Esophagus muscularis mucosa (tissue), 4 donors: ENCODE measurements at regions not wholly inside any gene's neighbourhood (a gene's known extent, or its start where the extent isn't known, plus 50 kb on each side); places are given as distances from the start of the nearest gene placed in this dataset.

Experiments used
- DNase-seq: peaks from one replicate; pipeline ENCODE4 v3.0.0-alpha.2; 2017; ENCODE audit errors: extremely low spot score
- H3K27ac ChIP-seq, 4 donors: fragments of 200-600 bp; sonication (generic); replicated peaks in 1 of 4; 1 replicate in 3 of 4; 2 replicates in 1 of 4; pipeline ENCODE4 v1.5.1; 2016 to 2019; ENCODE audit warnings: mild to moderate bottlenecking in 1 of 4
- H3K27me3 ChIP-seq, 4 donors: fragments of 200-600 bp; sonication (generic); one replicate each; pipeline versions ENCODE4 v1.5.1 to v1.6.0; 2016 to 2019
- H3K36me3 ChIP-seq, 4 donors: fragments of 200-600 bp; sonication (generic); one replicate each; pipeline ENCODE4 v1.5.1; 2016 to 2019
- H3K4me1 ChIP-seq, 4 donors: fragments of 200-600 bp; sonication (generic); one replicate each; pipeline ENCODE4 v1.5.1; 2016 to 2019
- H3K4me3 ChIP-seq, 4 donors: fragments of 200-600 bp; sonication (generic); 1 replicate in 2 of 4; 2 replicates in 2 of 4; pipeline ENCODE4 v1.5.1; 2016 to 2019; ENCODE audit warnings: mild to moderate bottlenecking in 4 of 4, moderate library complexity in 1 of 4
- H3K9me3 ChIP-seq, 4 donors: fragments of 200-600 bp; sonication (generic); 1 replicate in 3 of 4; 2 replicates in 1 of 4; pipeline ENCODE4 v1.5.1; 2016 to 2019
- CTCF ChIP-seq, 3 experiments: fragments of 200-600 bp in 2 of 3; fragments of 450-650 bp in 1 of 3; sonication (generic) in 2 of 3; IDR thresholded peaks; one replicate each; pipeline ENCODE4 v1.5.1; 2017 to 2019; ENCODE audit warnings: antibody characterized with exemption in 3 of 3, mild to moderate bottlenecking in 2 of 3, moderate library complexity in 1 of 3
- EP300 ChIP-seq: sonication (generic); formaldehyde crosslinking; IDR thresholded peaks from one replicate; pipeline ENCODE4 v1.6.1; 2017; ENCODE audit warnings: antibody characterized with exemption
- POLR2A ChIP-seq: fragments of 450-650 bp; IDR thresholded peaks from one replicate; pipeline ENCODE4 v1.6.1; 2017; ENCODE audit warnings: antibody characterized with exemption, moderate library complexity, mild to moderate bottlenecking, low read depth
- POLR2AphosphoS5 ChIP-seq, 2 donors: sonication (generic); formaldehyde crosslinking; IDR thresholded peaks; one replicate each; pipeline ENCODE4 v1.6.1; 2017; ENCODE audit warnings: antibody characterized with exemption in 2 of 2
- WGBS: methylation state at CpG from one replicate; pipeline ENCODE4 v1.1.5; 2018; 5-methylcytosine and 5-hydroxymethylcytosine counted together
- intact Hi-C: fragments of 100-400 bp; cut with DNase I; formaldehyde crosslinking; loops from one replicate; pipeline ENCODE4 v1.15.1; 2023

DNA sequence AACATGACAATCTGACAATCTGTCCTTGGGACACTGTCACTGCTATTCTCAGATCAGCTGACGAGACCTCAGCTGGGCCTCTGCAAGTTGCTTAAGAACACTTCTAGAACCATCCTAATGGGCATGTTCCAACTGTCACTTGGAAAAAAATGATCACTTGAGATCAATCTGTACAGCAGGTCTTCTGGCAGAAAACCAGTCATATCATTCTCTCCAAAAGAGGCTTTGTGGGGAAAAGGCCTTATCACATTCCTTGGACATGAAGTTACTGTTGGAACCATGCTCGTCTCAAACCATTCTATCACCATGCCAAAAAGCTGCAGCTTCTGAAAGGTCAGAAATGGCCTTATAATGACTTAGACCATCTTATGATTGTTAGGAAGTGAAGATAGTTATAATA lies 744.2 kb downstream of the USP25 start:
- H3K4me1 ChIP-seq: peaks cover 0 to 15% (median 6%) of the 10 kb centered on the region in 4 donors
- no peaks in the 10 kb centered on the region for H3K36me3 ChIP-seq
- TF ChIP-seq POLR2AphosphoS5 (IDR thresholded peaks at IDR 0.05): no peak
- no peak for TF ChIP-seq EP300
- TF ChIP-seq CTCF (IDR thresholded peaks at IDR 0.05): no peak
- no peak for TF ChIP-seq POLR2A
- intact Hi-C loops: no loop called here
- DNase-seq: no peak
- WGBS: 46% methylated on average over 2 of the region's 2 CpGs
- no peaks in the 10 kb centered on the region for H3K9me3 ChIP-seq
- H3K27me3 ChIP-seq: no peaks in the 10 kb centered on the region
- peak overlapping the region in 1 of 4 donors; percentile 15 for H3K27ac ChIP-seq
- no peak overlapping the region for H3K4me3 ChIP-seq

GRCh38 chr21:16476056-16476825 lies 746.5 kb downstream of the USP25 start:
- Histone ChIP-seq H3K9me3 (peaks cover 0 to 9% (median 1%) of the 10 kb centered on the region in 4 donors), H3K36me3 (no peaks in the 10 kb centered on the region), H3K27me3 (no peaks in the 10 kb centered on the region), H3K4me3 (no peak overlapping the region), H3K4me1 (peaks cover 0 to 15% (median 6%) of the 10 kb centered on the region in 4 donors), H3K27ac (no peak overlapping the region)
- WGBS: 55% methylated on average over 2 of the region's 2 CpGs
- no peak for DNase-seq
- no peak for TF ChIP-seq POLR2AphosphoS5 (IDR thresholded peaks at IDR 0.05)
- TF ChIP-seq POLR2A: no peak
- TF ChIP-seq EP300: no peak
- no peak for TF ChIP-seq CTCF (IDR thresholded peaks at IDR 0.05)
- intact Hi-C loops: no loop called here

- Histone ChIP-seq H3K36me3 (no peaks in the 10 kb centered on the region), H3K27me3 (no peaks in the 10 kb centered on the region), H3K4me1 (peaks cover 0 to 11% (median 0%) of the 10 kb centered on the region in 4 donors), H3K9me3 (no peaks in the 10 kb centered on the region), H3K4me3 (no peak overlapping the region), H3K27ac (no peak overlapping the region)
- no peak for TF ChIP-seq POLR2A
- TF ChIP-seq POLR2AphosphoS5 (IDR thresholded peaks at IDR 0.05): no peak
- no peak for TF ChIP-seq EP300
- no peak for TF ChIP-seq CTCF (IDR thresholded peaks at IDR 0.05)
- no peak for DNase-seq
- intact Hi-C loops: no loop called here
- 64% methylated on average over 2 of the region's 2 CpGs for WGBS
Observed at GRCh38 chr21:16488042-16488441, 758.3 kb downstream of the USP25 start.

DNA sequence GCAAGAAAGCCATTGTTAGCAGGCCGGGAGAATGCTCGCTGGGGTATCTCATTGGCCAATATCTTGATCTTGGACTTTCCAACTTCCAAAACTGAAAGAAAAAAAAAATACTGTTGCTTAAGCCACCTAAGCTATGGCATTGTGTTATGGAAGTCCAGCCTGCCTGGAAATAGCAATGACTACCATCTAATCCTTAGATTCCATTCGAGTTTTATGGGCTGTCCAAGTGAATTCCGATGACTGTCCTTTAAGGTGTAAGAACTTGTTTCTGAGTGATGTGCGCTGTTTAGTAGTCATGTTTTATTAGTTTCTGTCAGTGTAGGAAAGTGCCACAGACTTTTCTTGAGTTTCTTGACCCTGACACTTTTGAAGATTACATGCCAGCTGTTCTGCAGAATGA lies 762.6 kb downstream of the USP25 start:
- H3K4me1 ChIP-seq: peaks cover 0 to 11% (median 0%) of the 10 kb centered on the region in 4 donors
- H3K9me3 ChIP-seq: no peaks in the 10 kb centered on the region
- DNase-seq: no peak
- no peaks in the 10 kb centered on the region for H3K36me3 ChIP-seq
- intact Hi-C loops: no loop called here
- no peak overlapping the region for H3K4me3 ChIP-seq
- TF ChIP-seq POLR2AphosphoS5 (IDR thresholded peaks at IDR 0.05): no peak
- no peak for TF ChIP-seq EP300
- no peak for TF ChIP-seq POLR2A
- no peak for TF ChIP-seq CTCF (IDR thresholded peaks at IDR 0.05)
- H3K27me3 ChIP-seq: no peaks in the 10 kb centered on the region
- no peak overlapping the region for H3K27ac ChIP-seq
- 90% methylated on average over 5 of the region's 5 CpGs for WGBS

GRCh38 chr21:16492892-16493291 lies 763.1 kb downstream of the USP25 start:
- no peak for DNase-seq
- H3K4me3 ChIP-seq: no peak overlapping the region
- no peak for TF ChIP-seq CTCF (IDR thresholded peaks at IDR 0.05)
- no peak for TF ChIP-seq POLR2A
- no peak for TF ChIP-seq POLR2AphosphoS5 (IDR thresholded peaks at IDR 0.05)
- no peak for TF ChIP-seq EP300
- H3K36me3 ChIP-seq: no peaks in the 10 kb centered on the region
- H3K27me3 ChIP-seq: no peaks in the 10 kb centered on the region
- intact Hi-C loops: no loop called here
- H3K27ac ChIP-seq: no peak overlapping the region
- H3K4me1 ChIP-seq: peaks cover 0 to 11% (median 0%) of the 10 kb centered on the region in 4 donors
- no peaks in the 10 kb centered on the region for H3K9me3 ChIP-seq
